ENCODE measurements at regions not wholly inside any gene's neighbourhood (a gene's known extent, or its start where the extent isn't known, plus 50 kb on each side); places are given as distances from the start of the nearest gene placed in this dataset.
"Not testable (repeated sequence)": the region's sequence is repeated elsewhere in the genome, so short reads cannot be mapped to it uniquely, and the experiment has no call there.

DNA sequence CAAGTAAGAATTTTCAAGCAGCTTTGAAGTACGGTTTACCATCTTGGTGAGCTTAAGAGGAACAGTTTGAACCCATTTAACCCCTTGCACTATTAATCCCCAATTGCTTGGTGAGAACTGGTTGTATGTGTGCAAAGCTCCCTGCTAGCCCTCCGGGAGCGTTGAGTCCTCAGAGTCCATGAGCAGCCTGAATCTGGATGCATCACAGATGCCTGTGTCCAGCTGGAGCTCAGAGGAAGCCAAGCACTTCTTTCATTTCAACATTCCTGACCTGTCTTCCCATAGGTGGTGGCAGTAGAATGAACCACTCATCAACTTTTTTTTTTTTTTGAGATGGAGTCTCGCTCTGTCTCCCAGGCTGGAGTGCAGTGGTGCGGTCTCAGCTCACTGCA, 199.9 kb upstream of the IRF2BP2 start:
- DNase-seq, result not testable (repeated sequence)

DNA sequence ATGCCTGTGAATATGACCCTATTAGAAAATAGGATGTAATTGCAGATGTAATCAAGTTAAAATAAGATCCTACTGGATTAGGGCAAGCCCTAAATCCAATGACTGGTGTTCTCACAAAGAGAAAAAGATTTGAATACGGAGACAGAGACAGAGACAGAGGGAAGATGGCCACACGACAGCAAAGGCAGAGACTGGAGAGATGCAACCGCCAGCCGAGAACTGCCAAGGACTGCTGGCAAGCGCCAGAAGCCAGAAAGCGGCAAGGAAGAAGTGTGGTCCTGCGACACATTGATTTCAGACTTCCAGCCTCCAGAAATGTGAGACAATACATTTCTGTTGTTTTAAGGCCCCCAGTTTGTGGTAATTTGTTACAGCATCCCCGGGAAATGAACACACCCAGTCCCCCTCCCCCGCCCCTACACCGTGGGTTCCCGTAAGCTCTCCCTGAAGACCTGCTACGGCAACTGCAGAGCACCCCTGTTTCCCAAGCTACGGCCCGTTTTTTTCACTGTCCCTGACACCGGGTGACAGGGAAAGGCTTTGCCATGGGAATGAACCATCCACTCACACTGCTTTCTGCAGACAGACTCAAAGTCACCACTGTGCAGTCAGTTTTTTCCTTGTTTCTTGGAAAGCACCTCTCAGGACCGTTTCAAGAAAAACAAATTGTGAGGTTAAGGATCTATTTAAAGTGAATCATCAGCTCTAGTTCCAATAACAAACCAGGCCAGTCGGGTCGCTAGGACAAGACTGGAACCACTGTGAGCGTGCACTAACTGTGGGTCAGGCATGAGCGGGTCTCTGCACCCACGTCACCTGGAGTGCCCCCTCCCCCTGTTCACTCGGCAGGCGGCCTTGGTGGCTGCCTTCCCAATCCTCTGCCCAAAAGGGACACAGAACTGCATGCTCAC, 199.2 kb upstream of the IRF2BP2 start:
- DNase-seq, result not testable (repeated sequence)

DNA sequence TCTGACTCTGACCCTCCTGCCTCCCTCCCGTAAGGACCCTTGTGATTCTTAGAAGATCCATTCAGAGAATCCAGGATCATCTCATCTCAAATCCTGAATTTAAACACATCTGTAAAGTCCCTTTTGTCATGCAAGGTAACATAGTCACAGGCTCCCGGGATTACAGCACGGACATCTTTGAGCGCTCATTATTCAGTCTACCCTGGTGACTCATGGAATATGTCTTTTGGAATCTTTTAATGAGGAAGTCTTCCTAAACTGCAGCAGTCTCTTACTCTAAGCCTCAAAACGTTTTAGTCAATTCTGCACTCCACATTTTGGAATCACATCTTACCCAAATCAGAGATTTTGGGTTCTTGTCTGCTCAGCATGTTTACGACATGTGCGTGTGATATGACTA, 198.5 kb upstream of the IRF2BP2 start:
- DNase-seq, result not testable (repeated sequence)

DNA sequence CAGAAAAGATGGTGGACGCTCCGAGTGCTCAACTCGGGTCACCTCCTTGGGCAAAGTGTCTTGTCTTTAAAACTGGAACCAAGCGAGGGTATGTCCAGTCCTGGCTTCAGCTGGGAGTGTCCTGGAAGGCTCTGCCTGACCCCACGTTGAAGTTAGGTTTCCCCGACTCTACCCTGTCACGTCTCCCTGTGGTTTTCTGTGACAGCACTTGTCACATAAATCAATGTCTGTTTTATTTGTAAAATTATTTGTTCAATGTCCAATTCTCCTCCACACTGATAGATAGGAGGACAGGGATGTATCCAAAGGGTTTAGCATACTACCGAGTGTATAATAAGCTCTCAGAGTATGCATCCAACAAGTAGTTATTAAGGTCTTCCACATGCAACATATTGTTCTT, 197.7 kb upstream of the IRF2BP2 start:
- not testable (repeated sequence) for DNase-seq

DNA sequence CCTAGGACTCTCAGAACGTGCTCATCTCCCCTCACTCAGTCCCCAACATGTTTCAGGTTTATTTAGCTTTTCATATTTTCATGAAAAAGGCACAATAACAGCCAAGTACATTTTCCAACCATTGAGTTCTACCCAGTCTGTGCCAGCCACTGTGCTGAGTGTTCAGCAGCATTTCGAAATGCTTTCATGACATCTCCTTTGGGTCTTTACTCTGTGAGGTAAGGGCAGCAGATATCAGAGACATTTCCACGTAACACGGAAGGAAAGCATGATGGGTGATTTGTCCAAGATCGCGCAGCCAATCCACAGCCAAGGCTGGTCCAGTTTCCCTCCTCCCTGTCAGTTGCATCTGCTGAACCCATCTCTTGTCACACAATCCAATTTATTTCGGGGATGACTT, 192.6 kb upstream of the IRF2BP2 start:
- not testable (repeated sequence) for DNase-seq

DNA sequence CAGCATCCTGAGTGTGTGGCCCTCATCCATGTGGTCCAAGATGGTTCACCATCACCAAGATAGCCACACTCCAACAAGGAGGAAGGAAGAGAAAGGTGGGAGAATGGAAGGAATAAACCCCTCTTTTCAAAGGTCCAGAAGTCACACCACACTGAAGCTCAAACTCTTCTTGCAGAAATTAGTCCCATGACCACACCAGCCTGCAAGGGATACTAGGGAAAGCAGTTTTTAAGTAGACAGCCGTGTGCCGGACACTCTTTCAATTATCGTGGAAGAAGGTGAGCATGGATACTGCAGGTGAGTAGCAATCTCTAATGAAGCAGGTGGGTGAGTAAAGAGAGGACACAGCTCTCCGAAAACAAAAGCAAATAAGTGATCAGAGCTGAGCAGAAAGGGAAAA, 191.7 kb upstream of the IRF2BP2 start:
- not testable (repeated sequence) for DNase-seq

DNA sequence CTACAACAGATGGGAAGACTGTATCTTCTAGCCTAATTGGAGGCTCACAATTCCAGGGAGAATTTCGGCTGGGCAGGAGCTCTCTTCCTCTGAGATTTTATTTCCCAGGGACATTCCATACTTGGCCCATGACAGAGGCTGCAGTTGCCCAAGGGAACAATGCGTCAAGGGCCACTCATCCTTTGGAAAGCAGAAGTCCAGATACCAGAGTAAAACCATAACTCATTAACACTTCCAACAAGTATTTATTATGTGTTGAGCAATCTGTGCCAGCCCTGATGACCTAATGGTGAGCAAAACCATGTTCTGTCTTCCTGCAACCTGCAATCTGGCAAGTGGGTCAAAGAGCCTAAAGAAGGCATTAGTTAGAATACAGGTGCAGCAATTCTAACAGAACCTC, 191.2 kb upstream of the IRF2BP2 start:
- DNase-seq, result not testable (repeated sequence)

DNA sequence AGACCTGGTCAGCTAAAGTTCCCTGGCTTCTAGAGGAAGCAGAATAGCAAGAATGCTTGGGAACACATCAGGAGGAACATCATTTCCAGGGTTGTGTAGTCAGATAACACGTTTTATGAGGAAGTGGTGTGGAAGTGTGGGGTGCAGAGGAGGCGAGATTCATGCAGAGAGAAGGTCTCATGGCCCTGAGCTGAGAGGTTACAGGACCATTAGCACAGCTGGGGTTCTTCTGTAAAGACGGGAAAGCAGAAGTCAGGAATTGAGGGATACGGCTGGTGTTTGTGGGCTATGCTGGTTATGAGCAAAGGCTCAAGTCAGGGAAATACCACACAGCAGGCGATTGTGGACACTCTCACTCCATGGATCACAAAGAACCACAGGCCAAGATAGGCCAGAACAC, 190.6 kb upstream of the IRF2BP2 start:
- not testable (repeated sequence) for DNase-seq

DNA sequence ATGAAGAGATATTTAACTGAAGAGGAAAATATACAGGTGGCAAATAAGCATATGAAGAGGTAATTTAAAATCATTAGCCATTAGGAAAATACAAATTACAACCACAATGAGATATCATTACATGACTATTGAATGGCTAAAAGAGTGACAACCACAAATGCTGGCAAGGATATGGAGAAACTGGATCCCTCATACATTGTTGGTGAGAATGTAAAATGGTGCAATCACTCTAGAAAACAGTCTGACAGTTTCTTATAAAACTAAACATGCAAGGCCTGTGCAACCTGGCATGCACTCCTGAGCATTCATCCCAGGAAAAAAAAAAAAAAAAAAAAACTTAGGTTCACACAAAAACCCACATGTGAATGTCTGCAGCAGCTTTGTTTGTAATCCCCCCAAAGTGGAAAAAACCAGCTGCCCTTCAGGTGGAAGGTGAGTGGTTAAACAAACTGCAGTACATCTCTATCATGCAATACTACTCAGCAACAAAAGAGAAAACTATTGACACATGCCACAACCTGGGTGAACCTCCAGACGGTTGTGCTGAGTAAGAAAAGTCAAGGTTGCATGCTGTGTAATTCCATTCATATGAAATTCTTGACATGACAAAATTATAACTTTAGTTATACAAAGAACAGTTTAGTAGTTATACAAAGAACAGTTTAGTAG, 189.2 kb upstream of the IRF2BP2 start:
- DNase-seq, result not testable (repeated sequence)

DNA sequence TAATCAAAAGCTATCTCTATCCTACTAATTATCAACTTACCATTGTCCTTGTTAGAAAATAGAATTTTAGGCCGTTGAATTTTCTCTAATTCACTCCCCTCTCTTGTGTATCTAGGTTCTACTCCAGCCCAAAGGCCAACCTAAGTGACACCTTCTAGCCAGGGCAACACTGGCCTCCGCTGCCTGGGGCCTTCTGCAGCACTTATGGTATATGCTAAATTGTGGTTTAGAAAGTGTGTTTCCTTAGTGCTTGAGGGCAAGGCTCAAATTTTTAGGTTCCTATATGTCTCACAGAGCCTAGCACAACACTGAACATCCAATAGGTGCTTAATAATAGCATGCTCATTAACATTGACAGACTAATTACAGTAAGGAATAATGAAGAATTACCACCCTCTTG, 187.2 kb upstream of the IRF2BP2 start:
- DNase-seq, result not testable (repeated sequence)

DNA sequence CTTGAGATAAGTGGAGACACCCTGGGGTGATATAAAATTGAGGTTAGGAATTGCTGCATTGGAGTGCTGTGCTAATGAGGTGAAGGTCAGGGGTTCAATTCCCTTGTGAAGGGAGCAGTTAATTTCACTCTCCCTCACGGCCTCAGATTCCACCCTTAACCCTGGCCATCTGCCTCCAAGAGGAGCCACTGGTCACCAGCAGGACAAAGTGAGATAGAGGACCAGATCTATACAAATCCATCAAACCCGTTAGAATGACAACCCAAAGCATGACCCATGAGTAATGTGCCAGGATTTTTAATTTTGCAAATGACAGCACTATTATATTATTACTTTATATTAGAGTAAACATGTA, 186.4 kb upstream of the IRF2BP2 start:
- not testable (repeated sequence) for DNase-seq

DNA sequence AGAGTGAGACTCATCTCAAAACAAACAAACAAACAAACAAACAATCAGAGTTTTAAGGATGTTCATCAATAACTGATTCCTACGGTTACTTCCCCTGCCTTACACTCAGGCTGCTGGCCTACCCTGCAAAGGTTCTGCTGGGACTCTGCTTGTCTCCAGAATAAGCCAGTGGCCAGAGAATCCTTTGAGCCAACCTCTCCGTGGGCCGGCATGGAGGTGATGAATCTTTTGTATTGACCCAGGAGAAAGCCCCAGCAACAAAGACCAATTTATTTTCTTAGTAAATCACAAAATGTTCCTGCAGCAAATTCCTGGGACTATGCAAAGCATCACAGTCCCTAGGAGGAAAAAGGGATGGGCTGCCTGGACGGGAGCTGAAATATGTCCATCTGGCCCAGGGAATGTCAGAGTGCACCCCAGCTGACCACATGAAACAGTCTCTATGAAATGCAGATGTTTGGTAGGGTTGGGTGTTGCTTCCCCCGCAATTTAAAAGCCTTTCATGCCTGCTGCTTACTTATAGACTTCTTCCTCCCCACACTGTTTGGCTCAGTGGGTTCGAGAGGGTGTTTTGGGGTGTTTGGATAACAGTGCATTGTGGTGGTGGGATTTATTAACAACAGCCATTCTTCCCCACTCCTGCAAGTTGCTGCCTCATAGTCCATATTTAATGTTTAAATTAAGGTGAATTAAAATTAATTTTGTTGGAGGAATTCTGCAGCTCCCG, 185.9 kb upstream of the IRF2BP2 start:
- not testable (repeated sequence) for DNase-seq

DNA sequence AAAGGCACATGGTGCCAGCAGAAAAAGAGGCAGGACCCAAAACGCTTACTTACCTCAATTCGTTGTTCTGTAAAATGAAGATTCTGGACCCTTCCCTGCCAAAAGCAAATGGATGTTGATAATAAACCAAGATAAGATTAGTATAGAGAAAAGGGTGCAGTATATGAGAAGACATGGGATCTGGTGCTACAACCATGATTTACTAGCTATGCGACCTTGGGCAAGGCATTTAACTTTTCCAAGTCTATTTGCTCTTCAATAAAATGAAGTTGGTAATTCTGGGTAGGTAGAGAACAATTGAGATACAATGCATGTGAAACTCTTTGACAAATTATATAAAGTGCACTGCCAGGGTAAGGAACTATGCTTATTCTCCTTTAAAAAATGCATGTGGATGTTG, 185.0 kb upstream of the IRF2BP2 start:
- not testable (repeated sequence) for DNase-seq

DNA sequence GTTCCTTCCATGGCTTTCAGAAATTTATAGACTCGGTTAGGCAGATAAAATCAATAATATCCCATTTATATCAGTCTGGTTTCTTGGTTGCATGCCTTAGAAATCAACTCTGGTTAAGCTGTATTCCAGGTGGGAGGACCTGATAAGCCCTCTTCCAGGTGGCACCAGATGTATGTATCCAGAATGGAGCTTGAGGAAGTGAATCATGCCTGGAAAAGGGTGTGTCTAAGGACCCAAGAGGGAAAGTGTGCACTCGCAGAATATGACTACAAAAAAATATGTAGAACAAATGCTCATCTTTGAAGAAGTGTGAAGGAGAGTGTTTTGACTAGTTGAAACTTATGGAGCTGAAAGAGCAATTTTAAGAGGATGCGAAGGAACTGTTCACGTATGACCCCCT, 184.5 kb upstream of the IRF2BP2 start:
- DNase-seq, result not testable (repeated sequence)

DNA sequence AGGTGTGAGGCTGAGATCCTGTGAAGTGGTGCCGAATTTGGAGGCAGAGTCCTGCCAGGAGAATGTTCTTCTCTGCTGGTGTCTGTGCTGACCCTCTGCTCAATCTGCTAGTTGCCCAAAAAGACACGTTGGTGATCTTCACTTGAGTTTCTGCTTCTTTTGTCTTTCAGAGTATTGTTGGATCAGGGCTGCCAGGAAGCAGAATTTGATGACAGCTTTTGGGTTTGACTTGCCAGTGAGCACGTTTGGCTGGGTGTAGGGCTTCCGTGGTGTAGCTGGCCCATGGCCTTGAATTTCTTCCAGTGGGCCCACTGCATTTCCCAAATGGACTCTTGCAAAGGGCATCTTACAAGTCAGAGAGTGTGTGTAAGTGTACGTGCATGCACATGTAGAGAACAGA, 183.9 kb upstream of the IRF2BP2 start:
- DNase-seq, result not testable (repeated sequence)

DNA sequence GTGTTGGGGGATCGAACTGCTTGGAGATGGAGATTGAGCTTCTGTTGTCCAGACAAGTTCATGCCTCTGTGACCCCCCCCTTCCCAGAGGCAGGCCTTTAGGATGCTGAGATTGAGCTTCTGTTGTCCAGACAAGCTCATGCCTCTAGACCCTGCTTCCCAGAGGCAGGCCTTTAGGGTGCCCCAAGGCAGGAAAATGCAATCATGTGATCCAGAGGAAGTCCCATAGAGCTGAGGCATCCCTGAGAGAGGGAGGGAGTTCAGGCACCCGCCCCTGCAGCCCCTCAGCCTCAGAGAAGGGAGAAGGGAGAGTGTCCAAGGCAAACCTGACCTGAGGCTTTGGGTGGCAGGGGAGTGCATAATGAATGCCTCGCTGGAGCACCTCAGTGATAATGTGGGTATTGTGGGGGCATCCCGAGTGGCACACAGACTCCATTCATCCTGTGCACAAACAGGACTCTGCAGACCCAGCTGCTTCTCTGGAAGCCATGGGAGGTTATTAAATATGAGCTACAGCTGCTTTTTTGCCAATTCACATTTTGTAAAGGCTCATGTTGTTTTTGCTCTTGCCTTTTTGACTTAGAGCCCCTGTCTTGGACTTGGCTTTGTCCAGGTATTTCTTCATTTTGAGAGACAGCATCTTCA, 182.4 kb upstream of the IRF2BP2 start:
- not testable (repeated sequence) for DNase-seq

DNA sequence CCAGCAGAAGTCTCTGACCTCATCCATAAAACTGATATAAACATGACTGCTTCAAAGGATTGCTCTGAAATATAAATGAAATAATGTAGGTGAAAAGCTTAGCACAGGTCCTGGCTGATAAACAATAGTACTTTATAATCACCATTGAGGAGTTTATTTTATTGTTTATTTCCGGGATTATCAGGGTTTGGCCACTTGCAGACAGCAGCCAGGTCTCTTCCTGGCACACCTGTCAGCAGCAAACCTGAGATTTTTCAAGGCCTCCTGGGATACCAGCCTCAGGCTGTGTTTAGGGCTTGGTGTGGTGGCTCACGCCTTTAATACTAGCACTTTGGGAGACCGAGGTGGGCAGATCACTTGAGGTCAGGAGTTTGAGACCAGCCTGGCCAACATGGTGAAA, 181.6 kb upstream of the IRF2BP2 start:
- DNase-seq, result not testable (repeated sequence)

DNA sequence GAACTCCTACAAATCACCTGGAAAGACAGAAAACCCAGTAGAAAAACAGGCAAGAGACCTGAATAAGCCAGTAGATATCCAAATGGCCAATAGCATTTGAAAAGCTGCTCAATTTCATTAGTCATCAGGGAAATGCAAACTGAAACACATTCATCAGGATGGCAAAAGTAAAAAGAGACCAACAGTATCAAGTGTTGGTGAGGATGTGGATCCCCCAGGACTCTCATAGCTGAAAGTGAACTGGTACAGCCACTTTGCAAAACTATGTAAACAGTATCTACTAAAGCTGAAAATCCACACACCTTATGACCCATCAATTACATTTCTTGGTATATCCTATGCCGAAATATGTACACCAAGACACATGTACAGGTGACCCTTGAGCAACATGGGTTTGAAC, 180.4 kb upstream of the IRF2BP2 start:
- DNase-seq, result not testable (repeated sequence)

DNA sequence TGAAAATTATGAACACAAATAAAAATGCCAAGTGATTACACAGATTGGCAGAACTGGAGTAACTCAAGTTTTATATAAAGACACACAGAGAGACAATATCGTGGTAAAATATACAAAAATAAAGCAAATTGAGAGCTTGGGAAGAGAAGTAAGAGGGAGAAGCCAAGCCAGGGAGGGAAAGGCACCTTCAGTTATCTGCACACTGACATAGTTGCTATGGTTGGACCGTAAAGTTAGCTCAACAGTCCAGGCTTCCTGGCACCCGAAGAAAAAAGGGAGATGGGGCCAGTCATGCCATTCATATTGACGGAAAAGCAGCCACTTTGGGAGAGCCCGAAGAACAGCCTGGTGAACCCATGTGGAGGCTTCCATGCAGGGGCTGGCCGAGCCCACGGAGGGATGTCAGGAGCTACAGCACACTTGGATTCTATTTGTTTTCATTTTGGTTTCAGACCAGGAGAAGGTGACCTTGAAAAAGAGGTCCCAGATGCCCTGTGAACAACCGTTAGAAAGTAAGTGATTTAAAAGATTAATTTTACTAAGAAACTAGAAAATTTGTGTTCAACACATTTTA, 177.1 kb upstream of the IRF2BP2 start:
- DNase-seq, result not testable (repeated sequence)

DNA sequence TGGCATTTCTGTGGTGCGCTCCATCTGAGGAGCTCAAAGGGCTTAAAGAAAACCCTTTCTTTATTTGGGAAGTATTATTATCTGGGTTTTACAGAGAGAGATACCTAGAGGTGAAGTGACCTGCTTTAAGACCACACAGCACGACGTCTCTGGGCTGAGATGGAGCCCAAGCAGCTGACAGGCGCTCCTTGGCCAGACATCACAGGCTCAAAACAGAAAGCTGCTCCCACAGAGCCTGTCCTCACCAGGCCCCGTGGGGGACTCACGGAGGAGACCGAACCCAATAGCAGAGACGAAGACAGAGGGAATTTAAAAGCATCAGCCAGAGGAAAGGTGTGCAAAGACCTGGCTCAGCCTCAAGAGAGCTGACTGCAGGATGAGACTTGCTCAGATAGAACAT, 175.9 kb upstream of the IRF2BP2 start:
- not testable (repeated sequence) for DNase-seq

DNA sequence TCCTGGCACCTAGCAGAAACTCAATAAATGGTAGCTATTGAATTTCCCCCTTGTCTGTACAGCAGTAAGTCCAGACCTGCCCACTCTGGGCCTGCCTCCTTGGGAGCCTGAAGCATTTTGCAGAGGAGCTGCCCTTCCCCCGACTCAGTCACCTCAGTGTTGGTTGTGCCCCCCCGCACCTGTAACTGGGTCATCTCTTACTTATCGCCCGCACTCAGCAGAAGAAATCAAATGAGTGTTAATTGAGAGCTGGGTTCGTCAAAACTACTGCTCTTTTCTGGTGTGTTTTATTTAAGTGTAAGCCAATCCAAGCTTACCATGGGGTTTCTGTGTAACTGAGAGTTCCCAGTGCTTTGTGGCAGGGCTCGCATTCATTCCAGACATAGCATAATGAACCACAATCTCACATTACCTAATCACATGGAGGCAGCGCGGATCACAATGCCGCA, 175.5 kb upstream of the IRF2BP2 start:
- not testable (repeated sequence) for DNase-seq

DNA sequence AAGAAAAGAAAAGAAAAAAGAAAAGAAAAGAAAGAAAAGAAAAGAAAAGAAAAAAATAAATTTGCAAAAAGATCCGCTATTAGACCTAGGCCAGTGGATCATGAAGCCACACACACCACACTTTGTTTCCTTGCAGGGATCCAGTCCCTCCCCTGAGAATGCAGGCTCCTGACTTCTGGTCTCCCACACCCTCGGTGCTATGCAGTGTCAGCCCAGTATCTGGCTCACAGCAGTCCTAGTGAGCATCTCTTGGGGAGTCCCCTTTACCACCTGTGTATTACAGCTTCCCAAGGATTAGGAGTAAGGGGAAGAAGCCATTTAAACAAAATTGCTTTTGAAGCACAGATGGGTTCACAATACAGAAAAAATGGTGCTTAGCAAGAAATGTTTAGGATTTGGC, 174.1 kb upstream of the IRF2BP2 start:
- not testable (repeated sequence) for DNase-seq

Measured in NCI-H226 (cell line).